ENCODE measurements at regions not wholly inside any gene's neighbourhood (a gene's known extent, or its start where the extent isn't known, plus 50 kb on each side); places are given as distances from the start of the nearest gene placed in this dataset.
"Not testable (repeated sequence)": the region's sequence is repeated elsewhere in the genome, so short reads cannot be mapped to it uniquely, and the experiment has no call there.

DNA sequence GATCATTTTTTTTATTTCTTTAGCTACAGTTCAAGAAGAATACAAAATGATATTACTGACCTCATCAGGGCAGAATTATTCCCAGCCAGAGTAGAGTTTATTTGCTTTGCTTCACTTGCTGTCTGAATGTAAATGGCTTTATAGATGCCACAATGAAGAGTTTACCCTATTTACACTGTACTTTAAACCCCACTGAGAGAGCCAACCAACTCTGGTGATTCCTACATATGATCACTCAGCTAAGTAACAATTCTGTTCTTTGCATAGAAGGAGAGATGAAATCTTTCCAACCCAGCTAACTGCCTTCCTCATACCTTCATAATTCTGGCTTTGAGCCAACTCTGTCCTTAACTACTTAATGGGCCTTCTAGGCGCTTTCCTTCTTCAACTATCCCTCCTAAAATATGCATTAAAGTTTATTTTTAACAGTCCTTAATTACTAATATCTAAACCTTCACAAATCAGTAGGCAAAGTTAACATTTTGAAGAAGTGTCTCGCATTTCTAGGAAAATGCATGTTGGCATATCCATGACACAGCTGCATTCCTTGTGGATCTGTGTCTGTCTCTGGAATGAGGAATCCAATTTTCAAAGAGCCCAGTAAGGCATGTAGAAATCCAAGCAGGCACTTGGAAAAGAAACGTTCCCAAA is 284.8 kb upstream of the GRAMD2B start:
- no peak for DNase-seq

DNA sequence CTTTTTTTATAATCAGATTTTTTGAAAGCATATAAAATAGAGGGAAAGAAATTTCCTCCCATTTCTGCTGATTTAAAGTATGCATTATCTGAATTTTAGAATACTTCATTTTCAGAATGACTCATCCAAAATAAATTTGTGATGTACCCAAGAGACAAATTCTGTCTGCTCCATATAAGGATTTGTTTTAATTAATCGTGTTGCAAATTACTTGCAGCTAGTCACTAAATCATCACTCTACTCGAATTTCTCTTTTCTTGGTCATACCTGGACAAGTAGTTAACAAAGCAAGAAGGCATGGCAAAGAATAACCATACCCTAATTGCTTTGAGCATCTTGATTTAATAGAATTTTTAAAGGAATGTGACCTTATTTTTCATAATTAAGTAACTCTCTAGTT is 284.1 kb upstream of the GRAMD2B start:
- DNase-seq = no peak

GRCh38 chr5:126139773-126140172 is 283.4 kb upstream of the GRAMD2B start:
- no peak for DNase-seq

DNA sequence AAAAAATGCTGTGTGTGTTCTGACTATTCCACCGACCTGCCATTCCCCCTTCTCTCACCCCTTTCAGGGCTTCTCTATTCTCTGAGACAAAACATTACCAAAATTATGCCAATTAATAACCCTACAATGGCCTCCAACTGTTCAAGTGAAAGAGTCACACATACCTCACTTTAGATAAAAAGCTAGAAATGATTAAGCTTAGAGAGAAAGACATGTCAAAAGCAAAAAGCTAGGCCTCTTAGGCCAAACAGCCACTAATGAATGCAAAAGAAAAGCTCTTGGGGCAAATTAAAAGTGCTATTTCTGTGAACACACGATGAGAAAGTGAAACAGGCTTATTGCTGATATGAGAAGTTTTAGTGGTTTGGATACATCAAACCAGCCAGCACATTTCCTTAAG is 279.6 kb upstream of the GRAMD2B start:
- no peak for DNase-seq

DNA sequence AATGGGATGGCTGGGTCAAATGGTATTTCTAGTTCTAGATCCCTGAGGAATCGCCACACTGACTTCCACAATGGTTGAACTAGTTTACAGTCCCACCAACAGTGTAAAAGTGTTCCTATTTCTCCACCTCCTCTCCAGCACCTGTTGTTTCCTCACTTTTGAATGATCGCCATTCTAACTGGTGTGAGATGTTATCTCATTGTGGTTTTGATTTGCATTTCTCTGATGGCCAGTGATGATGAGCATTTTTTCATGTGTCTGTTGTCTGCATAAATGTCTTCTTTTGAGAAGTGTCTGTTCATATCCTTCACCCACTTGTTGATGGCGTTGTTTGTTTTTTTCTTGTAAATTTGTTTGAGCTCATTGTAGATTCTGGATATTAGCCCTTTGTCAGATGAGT is 272.9 kb upstream of the GRAMD2B start:
- not testable (repeated sequence) for DNase-seq

DNA sequence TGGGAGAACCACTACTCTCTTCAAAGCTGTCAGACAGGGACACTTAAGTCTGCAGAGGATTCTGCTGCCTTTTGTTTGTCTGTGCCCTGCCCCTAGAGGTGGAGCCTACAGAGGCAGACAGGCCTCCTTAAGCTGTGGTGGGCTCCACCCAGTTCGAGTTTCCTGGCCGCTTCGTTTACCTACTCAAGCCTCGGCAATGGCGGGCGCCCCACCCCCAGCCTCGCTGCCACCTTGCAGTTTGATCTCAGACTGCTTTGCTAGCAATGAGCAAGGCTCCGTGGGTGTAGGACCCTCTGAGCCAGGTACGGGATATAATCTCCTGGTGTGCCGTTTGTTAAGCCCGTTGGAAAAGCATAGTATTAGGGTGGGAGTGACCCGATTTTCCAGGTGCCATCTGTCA is 267.9 kb upstream of the GRAMD2B start:
- DNase-seq = not testable (repeated sequence)

DNA sequence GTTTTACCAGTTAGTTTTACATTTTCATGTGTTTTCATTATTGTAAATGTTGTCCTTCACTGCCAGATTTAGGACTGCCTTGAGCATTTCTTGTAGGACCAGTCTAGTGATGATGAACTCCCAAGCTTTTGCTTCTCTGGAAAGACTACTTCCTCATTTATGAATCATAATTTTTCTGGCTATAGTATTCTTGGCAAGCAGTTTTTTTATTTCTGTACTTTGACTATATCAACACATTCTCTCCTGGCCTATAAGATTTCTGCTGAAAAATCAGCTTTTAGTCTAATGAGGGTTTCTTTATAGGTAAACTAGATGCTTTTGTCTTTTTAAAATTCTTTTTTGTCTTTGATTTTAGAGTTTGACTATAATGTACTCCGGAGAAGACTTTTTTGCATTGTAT is 256.8 kb upstream of the GRAMD2B start:
- DNase-seq = no peak

- no peak for DNase-seq
Measured at GRCh38 chr5:126168785-126169184, 254.4 kb upstream of the GRAMD2B start.

DNA sequence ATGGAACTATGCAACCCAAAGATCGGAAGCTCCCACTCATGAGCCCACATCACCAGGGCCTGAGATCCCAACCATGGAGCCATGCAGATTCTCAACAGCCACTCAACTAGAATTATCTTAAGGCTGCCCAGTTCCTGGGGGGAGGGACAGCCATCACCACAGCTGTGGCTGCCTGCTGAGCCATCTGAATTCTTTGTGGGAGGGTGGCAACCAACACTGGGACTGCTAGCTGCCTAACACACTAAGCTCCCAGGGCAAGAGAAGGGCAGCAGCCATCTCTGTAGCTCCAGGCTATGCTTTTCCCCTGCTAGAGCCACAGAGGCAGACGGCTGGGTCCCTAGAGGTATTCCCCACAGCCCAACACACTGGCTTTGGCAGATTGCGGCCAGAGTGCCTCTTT is 251.3 kb upstream of the GRAMD2B start:
- DNase-seq = no peak

- no peak for DNase-seq
Measured at GRCh38 chr5:126172812-126173211, 250.4 kb upstream of the GRAMD2B start.

GRCh38 chr5:126178521-126178920 is 244.7 kb upstream of the GRAMD2B start:
- no peak for DNase-seq

GRCh38 chr5:126182971-126183695 is 240.1 kb upstream of the GRAMD2B start:
- DNase-seq = no peak

DNA sequence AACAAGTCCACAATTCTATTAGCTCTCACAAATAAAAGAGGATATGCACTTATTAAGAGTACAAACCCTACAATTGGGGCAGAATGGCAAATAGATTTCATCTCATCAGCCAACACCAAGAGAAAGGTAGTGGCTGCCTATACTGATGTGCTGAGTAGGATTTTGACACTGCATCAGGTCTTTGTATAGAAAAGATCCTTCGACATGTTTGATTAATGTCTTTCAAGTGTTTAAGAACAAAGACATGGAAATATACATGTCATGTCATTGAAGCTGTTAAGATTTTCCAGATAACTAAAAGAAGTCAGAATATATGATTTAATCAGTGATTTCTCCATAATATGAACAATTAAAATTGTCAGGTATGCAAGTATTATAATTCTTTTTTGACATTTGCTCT is 238.7 kb upstream of the GRAMD2B start:
- DNase-seq = no peak

GRCh38 chr5:126186210-126186609 is 237.0 kb upstream of the GRAMD2B start:
- DNase-seq = no peak

DNA sequence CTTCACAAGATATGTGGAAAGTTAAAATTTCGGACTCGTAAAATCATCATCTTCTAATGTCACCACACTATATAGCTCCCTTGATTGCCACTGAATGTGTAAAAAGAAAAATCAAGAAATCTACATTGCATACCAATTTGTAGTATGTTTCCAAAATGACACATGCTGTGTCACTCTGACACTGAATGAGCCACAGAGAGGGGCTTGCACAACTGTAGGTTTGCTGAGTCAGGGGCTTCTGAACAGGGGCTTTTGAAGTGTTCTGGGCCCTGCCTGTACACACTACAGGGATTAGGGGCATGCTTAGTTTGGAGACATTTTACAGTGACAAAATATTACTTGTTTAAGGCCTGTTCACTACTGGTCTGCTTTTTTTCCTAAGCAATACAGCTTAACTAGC is 234.4 kb upstream of the GRAMD2B start:
- no peak for DNase-seq

DNA sequence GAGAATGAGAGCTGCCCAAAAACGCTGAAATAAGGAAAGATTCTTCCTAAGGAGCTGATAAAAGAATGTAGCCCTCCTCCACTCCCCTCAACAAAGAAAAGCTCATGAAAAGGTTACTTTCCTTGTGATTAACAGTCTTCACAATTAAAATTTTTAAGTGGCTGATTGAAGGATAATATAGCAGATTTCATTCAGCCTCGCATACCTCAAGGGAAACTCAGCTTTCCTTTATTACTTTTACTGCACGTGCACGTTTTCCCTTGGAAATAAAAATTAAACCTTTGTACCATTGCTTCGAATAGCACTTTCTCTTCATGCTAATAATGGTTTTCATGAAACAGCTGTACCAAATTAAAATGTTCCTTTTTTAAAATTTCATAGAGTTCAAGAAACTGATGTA is 234.0 kb upstream of the GRAMD2B start:
- DNase-seq = no peak

DNA sequence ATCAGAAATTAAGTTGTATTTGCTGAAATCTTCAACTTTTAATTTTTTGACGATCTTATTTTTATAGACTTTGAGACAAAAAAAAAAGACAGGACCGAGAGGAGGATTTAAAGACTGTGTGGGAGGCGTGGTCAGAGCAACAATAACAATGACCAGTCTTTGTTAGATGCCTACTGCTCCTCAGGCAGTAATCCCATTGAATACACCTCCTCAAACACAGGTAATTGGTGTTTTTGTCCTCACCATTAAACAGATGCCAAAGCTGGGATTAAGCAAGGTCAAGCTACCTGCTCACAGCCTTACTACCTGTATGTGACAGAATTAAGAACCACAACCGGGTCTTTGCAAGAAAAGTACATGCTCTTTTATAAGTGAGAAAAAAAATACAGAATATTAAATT is 233.3 kb upstream of the GRAMD2B start:
- DNase-seq = no peak

DNA sequence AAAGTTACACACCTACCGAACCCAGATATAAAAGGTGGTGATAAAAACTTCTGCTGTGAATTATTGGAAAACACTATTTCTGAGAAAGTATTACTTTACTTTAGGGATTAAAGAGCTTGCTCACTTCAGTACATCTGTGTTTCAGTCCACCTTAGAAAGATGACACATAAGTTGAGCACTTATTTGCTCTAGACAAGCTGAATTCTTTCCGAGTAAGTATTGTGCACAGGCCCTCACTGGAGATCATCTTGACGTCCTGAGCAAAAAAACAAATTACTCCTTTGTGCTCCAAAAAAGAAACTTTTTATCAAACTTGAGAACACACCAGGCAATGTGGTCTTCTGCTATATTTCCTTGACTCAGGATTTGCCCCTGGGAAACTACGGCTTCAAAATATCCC is 231.0 kb upstream of the GRAMD2B start:
- no peak for DNase-seq

DNA sequence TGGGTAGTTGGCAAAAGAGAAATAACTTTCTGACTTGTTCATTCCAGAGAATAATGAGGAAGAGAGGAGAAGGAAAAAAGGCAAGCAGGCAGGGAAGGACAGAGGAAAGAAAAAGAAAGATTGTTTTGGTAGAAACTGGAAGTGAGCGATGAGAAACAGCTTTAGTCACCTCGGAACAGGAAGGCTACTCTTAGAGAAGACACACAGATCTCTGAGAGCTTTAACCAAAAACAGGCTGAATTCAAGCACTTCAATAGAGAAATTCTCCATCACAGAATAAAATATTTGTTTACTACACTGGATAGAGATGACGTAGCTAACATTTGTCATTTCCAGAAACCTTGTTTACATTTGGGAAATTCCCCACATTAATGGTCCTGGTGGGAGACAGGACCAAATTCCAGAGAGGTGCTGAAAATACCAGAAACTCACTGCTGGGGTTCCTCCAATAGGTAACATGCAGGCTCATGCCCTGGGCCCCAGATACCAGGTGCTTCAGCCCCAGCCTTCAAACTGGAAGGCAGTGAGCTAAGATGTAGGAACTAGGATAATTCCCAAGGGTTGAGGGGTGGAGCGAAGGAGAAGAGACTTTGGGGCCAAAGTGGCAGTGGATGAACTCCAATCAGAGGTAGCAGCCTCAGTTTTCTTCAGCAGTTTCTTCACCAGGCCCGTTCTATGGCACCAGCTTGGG is 227.7 kb upstream of the GRAMD2B start:
- DNase-seq = no peak

DNA sequence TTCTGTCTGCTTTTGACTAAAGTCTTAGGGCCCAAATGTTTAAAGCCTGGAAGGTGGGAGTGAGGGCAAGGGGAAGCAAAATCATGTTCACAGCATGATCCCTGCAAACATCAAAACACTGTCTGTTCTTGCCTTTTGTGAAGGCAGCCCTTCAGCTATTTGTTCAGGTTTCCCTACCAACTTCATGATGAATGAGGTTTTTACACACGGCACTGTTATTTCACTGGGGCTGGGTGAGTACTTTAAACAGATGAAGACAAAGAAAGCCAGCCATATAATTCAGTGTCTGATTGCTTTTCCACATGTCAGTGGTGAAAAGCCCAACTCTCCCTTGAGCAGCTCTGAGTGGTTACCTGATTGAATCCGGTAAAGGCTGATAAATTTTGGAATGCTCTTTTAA is 224.7 kb upstream of the GRAMD2B start:
- DNase-seq = no peak

GRCh38 chr5:126199467-126199866 is 223.7 kb upstream of the GRAMD2B start:
- DNase-seq = no peak

- no peak for DNase-seq
Measured at GRCh38 chr5:126208691-126209090, 214.5 kb upstream of the GRAMD2B start.

GRCh38 chr5:126210955-126211354 is 212.3 kb upstream of the GRAMD2B start:
- DNase-seq = no peak

DNA sequence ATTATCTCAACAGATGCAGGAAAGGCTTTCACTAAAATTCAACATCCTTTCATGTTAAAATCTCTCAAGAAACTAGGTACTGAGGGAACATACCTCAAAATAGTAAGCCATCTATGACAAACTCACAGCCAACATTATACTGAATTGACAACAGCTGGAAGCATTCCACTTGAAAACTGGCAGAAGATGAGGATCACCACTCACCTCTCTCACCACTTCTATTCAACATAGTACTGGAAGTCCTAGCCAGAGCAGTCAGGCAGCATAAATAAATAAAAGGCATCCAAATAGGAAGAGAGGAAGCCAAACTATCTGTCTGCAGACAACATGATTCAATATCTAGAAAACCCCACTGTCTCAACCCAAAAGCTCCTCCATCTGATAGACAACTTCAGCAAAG is 203.6 kb upstream of the GRAMD2B start:
- no peak for DNase-seq

Measured in SW 1271 (cell line).